Colonic mucosa (tissue), 4 donors: ENCODE measurements at regions not wholly inside any gene's neighbourhood (a gene's known extent, or its start where the extent isn't known, plus 50 kb on each side); places are given as distances from the start of the nearest gene placed in this dataset.

Experiments
- DNase-seq: peaks from one replicate; pipeline ENCODE4 v3.0.0-alpha.2; 2020
- H3K27ac ChIP-seq: fragments of 200-600 bp; one replicate; pipeline ENCODE4 v1.8.0; 2021
- H3K27me3 ChIP-seq: fragments of 200-600 bp; one replicate; pipeline ENCODE4 v1.8.0; 2021
- H3K36me3 ChIP-seq: fragments of 200-600 bp; one replicate; pipeline ENCODE4 v1.8.0; 2021
- H3K4me1 ChIP-seq: fragments of 200-600 bp; one replicate; pipeline ENCODE4 v1.8.0; 2021; ENCODE audit warnings: mild to moderate bottlenecking
- H3K4me3 ChIP-seq: fragments of 200-600 bp; one replicate; pipeline ENCODE4 v1.8.0; 2021
- H3K9ac ChIP-seq, 2 donors: one replicate each; pipeline ENCODE4 v1.7.0; 2013; ENCODE audit warnings: control low read depth in 2 of 2, low read depth in 2 of 2, low read length in 2 of 2
- H3K9me3 ChIP-seq: fragments of 200-600 bp; one replicate; pipeline ENCODE4 v1.8.0; 2021
- CTCF ChIP-seq: fragments of 200-600 bp; IDR thresholded peaks from one replicate; pipeline ENCODE4 v1.8.0; 2022; ENCODE audit warnings: antibody characterized with exemption, mild to moderate bottlenecking
- intact Hi-C: fragments of 100-400 bp; cut with DNase I; formaldehyde crosslinking; loops from one replicate; pipeline ENCODE4 v1.14.1; 2022
- donor health status: healthy.
- donor health status: DM: no; HTN: no; CAD: no.
- donor health status: DM: no; HTN: no; CAD: no.

GRCh38 chrX:74023203-74023602 lies 170.7 kb upstream of the XIST start:
- DNase-seq = no peak
- no peaks in the 10 kb centered on the region for H3K4me1 ChIP-seq
- H3K27ac ChIP-seq = no peak overlapping the region
- intact Hi-C loops = no loop called here
- no peaks in the 10 kb centered on the region for H3K36me3 ChIP-seq
- H3K4me3 ChIP-seq = no peak overlapping the region
- no peak overlapping the region for H3K9ac ChIP-seq
- H3K27me3 ChIP-seq = no peaks in the 10 kb centered on the region
- no peak for TF ChIP-seq CTCF
- no peaks in the 10 kb centered on the region for H3K9me3 ChIP-seq

- no peaks in the 10 kb centered on the region for H3K27me3 ChIP-seq
- no peaks in the 10 kb centered on the region for H3K36me3 ChIP-seq
- TF ChIP-seq CTCF = no peak
- H3K27ac ChIP-seq = no peak overlapping the region
- no peaks in the 10 kb centered on the region for H3K4me1 ChIP-seq
- no peak for DNase-seq
- no peaks in the 10 kb centered on the region for H3K9me3 ChIP-seq
- no peak overlapping the region for H3K9ac ChIP-seq
- H3K4me3 ChIP-seq = no peak overlapping the region
- intact Hi-C loops = loop anchor here (5.0 to 10.0 kb wide), 2 partner anchors 114 to 327 kb away; no protein-coding TSS in a partner anchor
Observed at GRCh38 chrX:74018253-74018652, 165.7 kb upstream of the XIST start.

GRCh38 chrX:74015379-74016019 lies 163.0 kb upstream of the XIST start:
- H3K9me3 ChIP-seq = no peaks in the 10 kb centered on the region
- no peak overlapping the region for H3K27ac ChIP-seq
- peak; percentile 74 for DNase-seq
- H3K4me3 ChIP-seq = no peak overlapping the region
- intact Hi-C loops = loop anchor here (2.0 to 10.0 kb wide), 3 partner anchors 117 to 329 kb away; no protein-coding TSS in a partner anchor
- no peaks in the 10 kb centered on the region for H3K27me3 ChIP-seq
- no peaks in the 10 kb centered on the region for H3K4me1 ChIP-seq
- H3K9ac ChIP-seq = no peak overlapping the region
- peak; percentile 80 for TF ChIP-seq CTCF
- H3K36me3 ChIP-seq = no peaks in the 10 kb centered on the region

- Histone ChIP-seq H3K27me3 (no peaks in the 10 kb centered on the region), H3K9me3 (no peaks in the 10 kb centered on the region), H3K9ac (no peak overlapping the region), H3K36me3 (no peaks in the 10 kb centered on the region), H3K4me3 (no peak overlapping the region), H3K27ac (no peak overlapping the region), H3K4me1 (no peaks in the 10 kb centered on the region)
- intact Hi-C loops = no loop called here
- no peak for DNase-seq
- no peak for TF ChIP-seq CTCF
Observed at GRCh38 chrX:74009041-74009440, 156.5 kb upstream of the XIST start.

GRCh38 chrX:73992019-73992418 lies 139.5 kb upstream of the XIST start:
- Histone ChIP-seq H3K27me3 (no peaks in the 10 kb centered on the region), H3K4me3 (no peak overlapping the region), H3K27ac (no peak overlapping the region), H3K9ac (no peak overlapping the region), H3K36me3 (peaks cover 9% of the 10 kb centered on the region), H3K4me1 (no peaks in the 10 kb centered on the region), H3K9me3 (no peaks in the 10 kb centered on the region)
- no peak for DNase-seq
- TF ChIP-seq CTCF = no peak
- intact Hi-C loops = no loop called here
